ENCODE measurements at regions not wholly inside any gene's neighbourhood (a gene's known extent, or its start where the extent isn't known, plus 50 kb on each side); places are given as distances from the start of the nearest gene placed in this dataset.

DNA sequence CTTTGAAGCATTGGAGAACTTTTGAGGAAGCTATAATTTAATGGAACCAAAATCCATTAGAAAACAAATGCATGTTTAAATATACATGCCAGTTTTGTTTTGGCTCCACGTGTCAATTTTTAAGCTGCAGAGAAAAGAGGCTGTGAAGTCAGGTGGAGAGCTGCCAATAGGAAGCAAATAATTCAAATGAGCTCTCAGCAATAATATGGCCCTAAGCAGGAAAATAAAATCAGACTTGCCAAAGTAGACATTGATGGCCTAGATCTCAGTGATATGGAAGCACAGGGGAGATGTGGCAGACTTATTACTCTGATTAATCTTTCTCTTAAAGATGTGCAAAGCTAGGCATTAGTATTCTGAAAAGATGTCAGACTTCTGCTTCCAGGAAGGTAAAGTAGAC, 769.8 kb upstream of the NDST4 start:
- Histone ChIP-seq H3K27me3 (ENCODE audit: insufficient read depth, poor library complexity, severe bottlenecking) (no peaks in the 10 kb centered on the region), H3K4me3 (replicated peaks; ENCODE audit: insufficient read depth, low read length) (no peak overlapping the region), H3K27ac (replicated peaks) (no peak overlapping the region)
- TF ChIP-seq SPI1 (IDR thresholded peaks at IDR 0.05; ENCODE audit: borderline replicate concordance, low read depth) (no peak), GABPA (IDR thresholded peaks at IDR 0.05; ENCODE audit: low read depth) (no peak)
- TF ChIP-seq, protein P1, sequence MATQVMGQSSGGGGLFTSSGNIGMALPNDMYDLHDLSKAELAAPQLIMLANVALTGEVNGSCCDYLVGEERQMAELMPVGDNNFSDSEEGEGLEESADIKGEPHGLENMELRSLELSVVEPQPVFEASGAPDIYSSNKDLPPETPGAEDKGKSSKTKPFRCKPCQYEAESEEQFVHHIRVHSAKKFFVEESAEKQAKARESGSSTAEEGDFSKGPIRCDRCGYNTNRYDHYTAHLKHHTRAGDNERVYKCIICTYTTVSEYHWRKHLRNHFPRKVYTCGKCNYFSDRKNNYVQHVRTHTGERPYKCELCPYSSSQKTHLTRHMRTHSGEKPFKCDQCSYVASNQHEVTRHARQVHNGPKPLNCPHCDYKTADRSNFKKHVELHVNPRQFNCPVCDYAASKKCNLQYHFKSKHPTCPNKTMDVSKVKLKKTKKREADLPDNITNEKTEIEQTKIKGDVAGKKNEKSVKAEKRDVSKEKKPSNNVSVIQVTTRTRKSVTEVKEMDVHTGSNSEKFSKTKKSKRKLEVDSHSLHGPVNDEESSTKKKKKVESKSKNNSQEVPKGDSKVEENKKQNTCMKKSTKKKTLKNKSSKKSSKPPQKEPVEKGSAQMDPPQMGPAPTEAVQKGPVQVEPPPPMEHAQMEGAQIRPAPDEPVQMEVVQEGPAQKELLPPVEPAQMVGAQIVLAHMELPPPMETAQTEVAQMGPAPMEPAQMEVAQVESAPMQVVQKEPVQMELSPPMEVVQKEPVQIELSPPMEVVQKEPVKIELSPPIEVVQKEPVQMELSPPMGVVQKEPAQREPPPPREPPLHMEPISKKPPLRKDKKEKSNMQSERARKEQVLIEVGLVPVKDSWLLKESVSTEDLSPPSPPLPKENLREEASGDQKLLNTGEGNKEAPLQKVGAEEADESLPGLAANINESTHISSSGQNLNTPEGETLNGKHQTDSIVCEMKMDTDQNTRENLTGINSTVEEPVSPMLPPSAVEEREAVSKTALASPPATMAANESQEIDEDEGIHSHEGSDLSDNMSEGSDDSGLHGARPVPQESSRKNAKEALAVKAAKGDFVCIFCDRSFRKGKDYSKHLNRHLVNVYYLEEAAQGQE (IDR thresholded peaks at IDR 0.05; ENCODE audit: insufficient replicate concordance, low read depth) = no peak
- no peak for DNase-seq (ENCODE audit: low read depth in 1 of 2, low spot score in 1 of 2)

DNA sequence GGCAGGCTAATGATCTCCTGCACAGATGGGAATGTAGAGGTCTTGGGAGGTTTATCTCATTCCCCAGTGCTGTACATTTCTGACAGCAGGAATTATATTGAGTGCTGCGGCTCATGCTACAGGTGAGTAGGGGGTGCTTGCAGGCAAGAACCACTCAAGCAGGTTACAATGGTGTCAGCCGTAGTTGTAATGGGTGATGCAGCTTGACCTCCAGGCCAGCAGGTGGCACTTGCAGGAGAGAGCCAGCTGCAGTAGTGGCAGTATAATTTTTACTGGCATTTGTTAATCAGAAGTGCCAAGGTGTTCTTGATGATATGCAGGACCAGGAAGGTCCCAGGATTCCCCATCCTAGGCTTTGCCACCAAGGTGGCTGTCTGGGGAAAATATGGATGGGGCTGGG, 759.6 kb upstream of the NDST4 start:
- TF ChIP-seq GABPA (IDR thresholded peaks at IDR 0.05; ENCODE audit: low read depth) (no peak), POLR2AphosphoS5 (IDR thresholded peaks at IDR 0.05; ENCODE audit: low read depth) (no peak), SPI1 (IDR thresholded peaks at IDR 0.05; ENCODE audit: borderline replicate concordance, low read depth) (no peak)
- TF ChIP-seq, protein P2, sequence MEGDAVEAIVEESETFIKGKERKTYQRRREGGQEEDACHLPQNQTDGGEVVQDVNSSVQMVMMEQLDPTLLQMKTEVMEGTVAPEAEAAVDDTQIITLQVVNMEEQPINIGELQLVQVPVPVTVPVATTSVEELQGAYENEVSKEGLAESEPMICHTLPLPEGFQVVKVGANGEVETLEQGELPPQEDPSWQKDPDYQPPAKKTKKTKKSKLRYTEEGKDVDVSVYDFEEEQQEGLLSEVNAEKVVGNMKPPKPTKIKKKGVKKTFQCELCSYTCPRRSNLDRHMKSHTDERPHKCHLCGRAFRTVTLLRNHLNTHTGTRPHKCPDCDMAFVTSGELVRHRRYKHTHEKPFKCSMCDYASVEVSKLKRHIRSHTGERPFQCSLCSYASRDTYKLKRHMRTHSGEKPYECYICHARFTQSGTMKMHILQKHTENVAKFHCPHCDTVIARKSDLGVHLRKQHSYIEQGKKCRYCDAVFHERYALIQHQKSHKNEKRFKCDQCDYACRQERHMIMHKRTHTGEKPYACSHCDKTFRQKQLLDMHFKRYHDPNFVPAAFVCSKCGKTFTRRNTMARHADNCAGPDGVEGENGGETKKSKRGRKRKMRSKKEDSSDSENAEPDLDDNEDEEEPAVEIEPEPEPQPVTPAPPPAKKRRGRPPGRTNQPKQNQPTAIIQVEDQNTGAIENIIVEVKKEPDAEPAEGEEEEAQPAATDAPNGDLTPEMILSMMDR (IDR thresholded peaks at IDR 0.05; ENCODE audit: insufficient read depth, low read length) = no peak
- TF ChIP-seq, protein P1 (IDR thresholded peaks at IDR 0.05; ENCODE audit: insufficient replicate concordance, low read depth) = no peak
- H3K4me3 ChIP-seq (replicated peaks; ENCODE audit: insufficient read depth, low read length) = no peak overlapping the region
- no peaks in the 10 kb centered on the region for H3K27me3 ChIP-seq (ENCODE audit: insufficient read depth, poor library complexity, severe bottlenecking)
- no peak overlapping the region for H3K27ac ChIP-seq (replicated peaks)
- no peak for DNase-seq (ENCODE audit: low read depth in 1 of 2, low spot score in 1 of 2)

DNA sequence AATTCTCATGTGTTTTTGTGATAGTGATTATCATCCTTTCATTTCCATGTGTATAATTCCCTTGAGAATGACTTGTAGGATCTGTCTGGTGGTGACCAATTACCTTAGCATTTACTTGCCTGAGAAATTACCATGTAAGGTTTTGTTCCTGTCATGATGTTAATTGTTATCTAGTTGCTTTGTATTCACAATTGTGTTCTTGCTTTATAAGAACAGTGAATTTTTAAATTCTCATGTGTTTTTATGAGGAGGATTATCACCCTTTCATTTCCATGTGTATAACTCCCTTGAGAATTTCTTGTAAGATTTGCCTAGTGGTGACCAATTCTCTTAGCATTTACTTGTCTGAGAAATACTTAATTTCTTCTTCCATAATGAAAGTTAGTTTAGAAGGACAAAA, 758.2 kb upstream of the NDST4 start:
- Histone ChIP-seq H3K27ac (replicated peaks) (no peak overlapping the region), H3K4me3 (replicated peaks; ENCODE audit: insufficient read depth, low read length) (no peak overlapping the region), H3K27me3 (ENCODE audit: insufficient read depth, poor library complexity, severe bottlenecking) (no peaks in the 10 kb centered on the region)
- no peak for DNase-seq (ENCODE audit: low read depth in 1 of 2, low spot score in 1 of 2)
- no peak for TF ChIP-seq GABPA (IDR thresholded peaks at IDR 0.05; ENCODE audit: low read depth)
- TF ChIP-seq, protein P1 (IDR thresholded peaks at IDR 0.05; ENCODE audit: insufficient replicate concordance, low read depth) = no peak
- no peak for TF ChIP-seq SPI1 (IDR thresholded peaks at IDR 0.05; ENCODE audit: borderline replicate concordance, low read depth)
- TF ChIP-seq POLR2AphosphoS5 (IDR thresholded peaks at IDR 0.05; ENCODE audit: low read depth) = no peak
- TF ChIP-seq, protein P2 (IDR thresholded peaks at IDR 0.05; ENCODE audit: insufficient read depth, low read length) = no peak

Measured in HL-60 (cell line).